MCF 10A (cell line): ENCODE measurements at regions not wholly inside any gene's neighbourhood (a gene's known extent, or its start where the extent isn't known, plus 50 kb on each side); places are given as distances from the start of the nearest gene placed in this dataset.
"Not testable (repeated sequence)": the region's sequence is repeated elsewhere in the genome, so short reads cannot be mapped to it uniquely, and the experiment has no call there.

ENCODE experiments used
- BruUV-seq: library from RNA; stranded (reverse); fragments of 400-500 nt; replicated peaks from 2 replicates; lab custom pipeline; 2021; lab: Mats Ljungman, UMichigan
- CTCF ChIA-PET: fragments of 300-600 bp; sonication (Branson Sonifier 250); formaldehyde crosslinking; extraction: SDS; loops from one replicate; lab custom pipeline; 2021; ENCODE audit warnings: antibody characterized with exemption, inconsistent platforms; lab: Yijun Ruan, JAX
- POLR2A ChIA-PET: fragments of 300-600, 350-650 bp; sonication (Branson Sonifier 250); formaldehyde crosslinking; extraction: SDS; loops from one replicate; lab custom pipeline; 2020; ENCODE audit warnings: antibody characterized with exemption, inconsistent platforms; lab: Yijun Ruan, JAX
- DNase-seq: peaks from one replicate; pipeline ENCODE4 v3.0.0-alpha.2; 2018; ENCODE audit not compliant: unreplicated experiment
- H3K27ac Mint-ChIP-seq: one replicate; pipeline ENCODE4 v1.8.0; 2022; ENCODE audit warnings: mild to moderate bottlenecking, low read depth, mixed read lengths; ENCODE audit not compliant: unreplicated experiment
- H3K27me3 Mint-ChIP-seq: one replicate; pipeline ENCODE4 v1.8.0; 2022; ENCODE audit warnings: mixed read lengths; ENCODE audit not compliant: insufficient read depth, unreplicated experiment
- H3K36me3 Mint-ChIP-seq: one replicate; pipeline ENCODE4 v1.8.0; 2022; ENCODE audit warnings: mild to moderate bottlenecking, moderate library complexity, mixed read lengths; ENCODE audit not compliant: insufficient read depth, unreplicated experiment
- H3K4me1 Mint-ChIP-seq: one replicate; pipeline ENCODE4 v1.8.0; 2022; ENCODE audit warnings: mixed read lengths; ENCODE audit not compliant: insufficient read depth, unreplicated experiment
- H3K4me3 Mint-ChIP-seq: one replicate; pipeline ENCODE4 v1.8.0; 2022; ENCODE audit warnings: mild to moderate bottlenecking, moderate library complexity, mixed read lengths; ENCODE audit not compliant: unreplicated experiment
- H3K9me3 Mint-ChIP-seq: one replicate; pipeline ENCODE4 v1.8.0; 2022; ENCODE audit warnings: mixed read lengths; ENCODE audit not compliant: unreplicated experiment
- CTCF ChIP-seq: fragments of 200-600 bp; IDR thresholded peaks from one replicate; pipeline ENCODE4 v1.8.0; 2022; ENCODE audit warnings: antibody characterized with exemption, mild to moderate bottlenecking; ENCODE audit not compliant: unreplicated experiment
- intact Hi-C: fragments of 100-400 bp; cut with micrococcal nuclease; formaldehyde crosslinking; loops from 2 replicates; pipeline ENCODE4 v1.14.1; 2022

GRCh38 chr2:223185638-223186037, 133.6 kb downstream of the KCNE4 start:
- no TSS peak for BruUV-seq
- Mint-ChIP-seq H3K27ac (no peak overlapping the region), H3K4me1 (peaks cover 5% of the 10 kb centered on the region), H3K4me3 (no peak overlapping the region), H3K36me3 (no peaks in the 10 kb centered on the region), H3K9me3 (peaks cover 6% of the 10 kb centered on the region), H3K27me3 (no peaks in the 10 kb centered on the region)
- CTCF ChIA-PET = no interaction called here
- intact Hi-C loops = no loop called here
- TF ChIP-seq CTCF = no peak
- no peak for DNase-seq
- POLR2A ChIA-PET = no interaction called here

- peaks cover 5% of the 10 kb centered on the region for H3K4me1 Mint-ChIP-seq
These were observed 135.3 kb downstream of the KCNE4 start for GRCh38 chr2:223187256-223187655.

GRCh38 chr2:223190561-223191206, 138.7 kb downstream of the KCNE4 start:
- intact Hi-C loops, H3K27ac Mint-ChIP-seq, POLR2A ChIA-PET: not testable (repeated sequence)

More at GRCh38 chr2:223187256-223187655, 135.3 kb downstream of the KCNE4 start:
- intact Hi-C loops = no loop called here
- Mint-ChIP-seq H3K36me3 (no peaks in the 10 kb centered on the region), H3K27me3 (no peaks in the 10 kb centered on the region), H3K27ac (peak overlapping the region; percentile 77), H3K4me3 (no peak overlapping the region), H3K9me3 (peaks cover 6% of the 10 kb centered on the region)
- CTCF ChIA-PET = interaction anchor here (0.9 kb wide), 1 partner anchor 215 kb away, joined by 3 read pairs; no protein-coding TSS in a partner anchor
- TF ChIP-seq CTCF = no peak
- BruUV-seq = no TSS peak
- no peak for DNase-seq
- POLR2A ChIA-PET = no interaction called here

GRCh38 chr2:223196331-223196730, 144.3 kb downstream of the KCNE4 start:
- BruUV-seq = no TSS peak
- Mint-ChIP-seq H3K27ac (no peak overlapping the region), H3K9me3 (no peaks in the 10 kb centered on the region), H3K27me3 (no peaks in the 10 kb centered on the region), H3K4me3 (no peak overlapping the region), H3K36me3 (no peaks in the 10 kb centered on the region), H3K4me1 (no peaks in the 10 kb centered on the region)
- intact Hi-C loops = no loop called here
- no peak for TF ChIP-seq CTCF
- no peak for DNase-seq
- POLR2A ChIA-PET = no interaction called here
- CTCF ChIA-PET = no interaction called here

More at GRCh38 chr2:223190561-223191206, 138.7 kb downstream of the KCNE4 start:
- BruUV-seq, DNase-seq, H3K4me3 Mint-ChIP-seq, H3K9me3 Mint-ChIP-seq, CTCF ChIA-PET, H3K4me1 Mint-ChIP-seq, H3K27me3 Mint-ChIP-seq, H3K36me3 Mint-ChIP-seq: not testable (repeated sequence)
